Aorta (tissue), 5 donors: ENCODE measurements at regions not wholly inside any gene's neighbourhood (a gene's known extent, or its start where the extent isn't known, plus 50 kb on each side); places are given as distances from the start of the nearest gene placed in this dataset.

ENCODE experiments used
- ATAC-seq: fragments of 200-7000 bp; cut with Tn5 transposase; one replicate; pipeline ENCODE4 v1.9.1; 2022; ENCODE audit warnings: moderate library complexity; ENCODE audit not compliant: low FRiP score
- DNase-seq, 2 donors: peaks; one replicate each; pipeline ENCODE4 v3.0.0-alpha.2; 2020
- H3K27ac ChIP-seq, 2 donors: one replicate each; pipeline ENCODE4 v1.5.1; 2013; ENCODE audit warnings: low read length in 2 of 2, mild to moderate bottlenecking in 2 of 2, moderate library complexity in 2 of 2, control low read depth in 1 of 2, inconsistent platforms in 1 of 2, low read depth in 1 of 2
- H3K27me3 ChIP-seq, 2 donors: one replicate each; pipeline ENCODE4 v1.6.1; 2013; ENCODE audit warnings: control low read depth in 1 of 2, low read length in 1 of 2, mild to moderate bottlenecking in 1 of 2, moderate library complexity in 1 of 2; ENCODE audit not compliant: insufficient read depth in 2 of 2, control insufficient read depth in 1 of 2
- H3K36me3 ChIP-seq, 2 donors: one replicate each; pipeline ENCODE4 v1.6.1; 2013; ENCODE audit warnings: control low read depth in 1 of 2, low read length in 1 of 2, mild to moderate bottlenecking in 1 of 2; ENCODE audit not compliant: insufficient read depth in 2 of 2, control insufficient read depth in 1 of 2
- H3K4me1 ChIP-seq, 2 donors: one replicate each; pipeline ENCODE4 v1.6.1; 2013; ENCODE audit warnings: low read length in 2 of 2, control low read depth in 1 of 2, mild to moderate bottlenecking in 1 of 2, moderate library complexity in 1 of 2; ENCODE audit not compliant: insufficient read depth in 2 of 2, control insufficient read depth in 1 of 2
- H3K4me3 ChIP-seq, 2 donors: one replicate each; pipeline ENCODE4 v1.5.1; 2013; ENCODE audit warnings: low read length in 2 of 2, control low read depth in 1 of 2, mild to moderate bottlenecking in 1 of 2
- H3K9me3 ChIP-seq: one replicate; pipeline ENCODE4 v1.6.1; 2013; ENCODE audit warnings: mild to moderate bottlenecking, low read length; ENCODE audit not compliant: control insufficient read depth
- WGBS, 2 donors: extraction: QIAGEN DNeasy Blood & Tissue Kit; methylation state at CpG; one replicate each; pipeline ENCODE4 v1.1.7; 2013; 5-methylcytosine and 5-hydroxymethylcytosine counted together
- intact Hi-C, 2 donors: fragments of 100-400 bp; cut with DNase I; formaldehyde crosslinking; loops; one replicate each; pipeline versions ENCODE4 v1.14.2 to v1.15.0; 2022
- donor health status: healthy with polysubstance abuse.
- donor health status: Bipolar disorder and iron deficiency.
- donor health status: DM: no; HTN: no; CAD: no.
- donor health status: DM: no; HTN: no; CAD: no.
- donor health status: DM: yes; HTN: yes; CAD: no.

- Histone ChIP-seq H3K36me3 (no peaks in the 10 kb centered on the region), H3K27me3 (no peaks in the 10 kb centered on the region), H3K4me1 (no peaks in the 10 kb centered on the region), H3K27ac (no peak overlapping the region), H3K4me3 (no peak overlapping the region), H3K9me3 (no peaks in the 10 kb centered on the region)
- intact Hi-C loops = no loop called here
- WGBS, 2 donors = 62 to 66% methylated on average over 1 of the region's 1 CpG
- DNase-seq = no peak
- no peak for ATAC-seq
These were observed 180.6 kb downstream of the ANXA2 start for GRCh38 chr15:60217161-60217560.

- Histone ChIP-seq H3K4me3 (no peak overlapping the region), H3K27ac (no peak overlapping the region), H3K4me1 (no peaks in the 10 kb centered on the region), H3K9me3 (no peaks in the 10 kb centered on the region), H3K36me3 (no peaks in the 10 kb centered on the region), H3K27me3 (no peaks in the 10 kb centered on the region)
- DNase-seq = no peak
- ATAC-seq = no peak
- intact Hi-C loops = no loop called here
- 71 to 74% methylated on average over 3 of the region's 3 CpGs for WGBS, 2 donors
These were observed 179.5 kb downstream of the ANXA2 start for GRCh38 chr15:60218256-60218655.

- Histone ChIP-seq H3K4me3 (no peak overlapping the region), H3K4me1 (no peaks in the 10 kb centered on the region), H3K27me3 (no peaks in the 10 kb centered on the region), H3K9me3 (no peaks in the 10 kb centered on the region), H3K27ac (no peak overlapping the region), H3K36me3 (no peaks in the 10 kb centered on the region)
- no peak for ATAC-seq
- no peak for DNase-seq
- 95 to 97% methylated on average over 3 of the region's 3 CpGs for WGBS, 2 donors
- intact Hi-C loops = no loop called here
These were observed 177.9 kb downstream of the ANXA2 start for GRCh38 chr15:60219866-60220265.

GRCh38 chr15:60221356-60221755 lies 176.4 kb downstream of the ANXA2 start:
- Histone ChIP-seq H3K27ac (no peak overlapping the region), H3K4me3 (no peak overlapping the region), H3K9me3 (no peaks in the 10 kb centered on the region), H3K4me1 (no peaks in the 10 kb centered on the region), H3K36me3 (no peaks in the 10 kb centered on the region), H3K27me3 (no peaks in the 10 kb centered on the region)
- intact Hi-C loops = no loop called here
- ATAC-seq = no peak
- no peak for DNase-seq

GRCh38 chr15:60222404-60222803 lies 175.4 kb downstream of the ANXA2 start:
- Histone ChIP-seq H3K4me3 (no peak overlapping the region), H3K9me3 (no peaks in the 10 kb centered on the region), H3K36me3 (no peaks in the 10 kb centered on the region), H3K27ac (no peak overlapping the region), H3K27me3 (no peaks in the 10 kb centered on the region), H3K4me1 (no peaks in the 10 kb centered on the region)
- DNase-seq = no peak
- intact Hi-C loops = no loop called here
- no peak for ATAC-seq
- whole genome bisulfite sequencing, 2 donors = 72 to 73% methylated on average over 1 of the region's 1 CpG

- no peaks in the 10 kb centered on the region for H3K4me1 ChIP-seq
- no peak overlapping the region for H3K27ac ChIP-seq
- H3K9me3 ChIP-seq = no peaks in the 10 kb centered on the region
- intact Hi-C loops = no loop called here
- no peak for ATAC-seq
- no peak overlapping the region for H3K4me3 ChIP-seq
- DNase-seq = no peak
- 23 to 25% methylated on average over 7 of the region's 7 CpGs for WGBS, 2 donors
- no peaks in the 10 kb centered on the region for H3K36me3 ChIP-seq
- H3K27me3 ChIP-seq = no peaks in the 10 kb centered on the region
These were observed 174.6 kb downstream of the ANXA2 start for GRCh38 chr15:60223176-60223575.

- H3K27ac ChIP-seq = no peak overlapping the region
- no peaks in the 10 kb centered on the region for H3K9me3 ChIP-seq
- intact Hi-C loops = no loop called here
- WGBS, 2 donors = 23 to 39% methylated on average over 7 of the region's 7 CpGs
- H3K4me1 ChIP-seq = no peaks in the 10 kb centered on the region
- no peaks in the 10 kb centered on the region for H3K27me3 ChIP-seq
- DNase-seq (no peak), ATAC-seq (no peak)
- H3K36me3 ChIP-seq = no peaks in the 10 kb centered on the region
- H3K4me3 ChIP-seq = no peak overlapping the region
These were observed 170.9 kb downstream of the ANXA2 start for GRCh38 chr15:60226924-60227323.

GRCh38 chr15:60228101-60228500 lies 169.7 kb downstream of the ANXA2 start:
- Histone ChIP-seq H3K9me3 (no peaks in the 10 kb centered on the region), H3K27me3 (no peaks in the 10 kb centered on the region), H3K4me3 (no peak overlapping the region), H3K36me3 (no peaks in the 10 kb centered on the region), H3K27ac (no peak overlapping the region), H3K4me1 (no peaks in the 10 kb centered on the region)
- intact Hi-C loops = no loop called here
- WGBS, 2 donors = 54 to 56% methylated on average over 3 of the region's 3 CpGs
- DNase-seq = no peak
- ATAC-seq = no peak

GRCh38 chr15:60228619-60229018 lies 169.2 kb downstream of the ANXA2 start:
- Histone ChIP-seq H3K27ac (no peak overlapping the region), H3K27me3 (no peaks in the 10 kb centered on the region), H3K9me3 (no peaks in the 10 kb centered on the region), H3K4me3 (no peak overlapping the region), H3K36me3 (no peaks in the 10 kb centered on the region), H3K4me1 (no peaks in the 10 kb centered on the region)
- whole genome bisulfite sequencing, 2 donors = 64 to 67% methylated on average over 2 of the region's 2 CpGs
- DNase-seq (no peak), ATAC-seq (no peak)
- intact Hi-C loops = no loop called here
